Loucy (cell line): ENCODE measurements at regions not wholly inside any gene's neighbourhood (a gene's known extent, or its start where the extent isn't known, plus 50 kb on each side); places are given as distances from the start of the nearest gene placed in this dataset.

ENCODE experiments used
- H2AFZ ChIP-seq: fragments of 200-600 bp; sonication (generic); 2 replicates; pipeline ENCODE4 v1.6.0; 2016; ENCODE audit warnings: antibody characterized with exemption, mild to moderate bottlenecking, low read length, moderate library complexity
- H3F3A ChIP-seq: fragments of 200-600 bp; 2 replicates; pipeline ENCODE4 v1.6.0; 2016; ENCODE audit warnings: antibody characterized with exemption, low read depth, mild to moderate bottlenecking
- H3K27me3 ChIP-seq: fragments of 200-600 bp; sonication (generic); 2 replicates; pipeline ENCODE4 v1.6.1; 2014; ENCODE audit warnings: low read length, mild to moderate bottlenecking; ENCODE audit not compliant: insufficient read depth, poor library complexity, severe bottlenecking
- H3K36me3 ChIP-seq: fragments of 200-600 bp; sonication (generic); 2 replicates; pipeline ENCODE4 v1.6.1; 2016; ENCODE audit warnings: low read length; ENCODE audit not compliant: insufficient read depth
- H3K4me1 ChIP-seq: fragments of 200-600 bp; sonication (generic); 2 replicates; pipeline ENCODE4 v1.5.1; 2014; ENCODE audit warnings: low read length, mild to moderate bottlenecking; ENCODE audit not compliant: insufficient read depth, poor library complexity, severe bottlenecking
- H3K4me2 ChIP-seq: fragments of 200-600 bp; sonication (generic); 2 replicates; pipeline ENCODE4 v1.6.0; 2014; ENCODE audit warnings: antibody characterized with exemption, low read length, low read depth, mild to moderate bottlenecking; ENCODE audit not compliant: poor library complexity, severe bottlenecking
- H3K4me3 ChIP-seq: fragments of 200-600 bp; sonication (generic); 2 replicates; pipeline ENCODE4 v1.5.1; 2014; ENCODE audit warnings: low read length, mild to moderate bottlenecking, mixed read lengths; ENCODE audit not compliant: poor library complexity, severe bottlenecking
- H3K79me2 ChIP-seq: fragments of 200-600 bp; sonication (generic); 2 replicates; pipeline ENCODE4 v1.6.1; 2014; ENCODE audit warnings: low read length; ENCODE audit not compliant: insufficient read depth
- H3K9ac ChIP-seq: fragments of 200-600 bp; sonication (generic); 2 replicates; pipeline ENCODE4 v1.6.0; 2014; ENCODE audit warnings: mild to moderate bottlenecking, low read depth, low read length, moderate library complexity; ENCODE audit not compliant: poor library complexity, severe bottlenecking
- H3K9me2 ChIP-seq: fragments of 200-600 bp; sonication (generic); replicated peaks from 2 replicates; pipeline ENCODE4 v1.6.1; 2016; ENCODE audit warnings: low read depth, low read length, mixed read lengths
- H3K9me3 ChIP-seq: fragments of 200-600 bp; sonication (generic); 2 replicates; pipeline ENCODE4 v1.6.1; 2014; ENCODE audit warnings: mild to moderate bottlenecking, antibody characterized with exemption, low read length, low read depth; ENCODE audit not compliant: insufficient read depth
- H4K20me1 ChIP-seq: fragments of 200-600 bp; sonication (generic); 2 replicates; pipeline ENCODE4 v1.6.0; 2014; ENCODE audit warnings: antibody characterized with exemption, low read length, mild to moderate bottlenecking; ENCODE audit not compliant: insufficient read depth, poor library complexity, severe bottlenecking
- CTCF ChIP-seq: fragments of 200-600 bp; sonication (generic); conservative IDR thresholded peaks from 2 replicates; pipeline ENCODE4 v1.5.1; 2014; ENCODE audit warnings: mild to moderate bottlenecking, antibody characterized with exemption, low read length
- EZH2phosphoT487 ChIP-seq: fragments of 200-600 bp; IDR thresholded peaks from 2 replicates; pipeline ENCODE4 v1.6.1; 2018; ENCODE audit warnings: antibody characterized with exemption, mild to moderate bottlenecking, moderate library complexity, borderline replicate concordance

GRCh38 chr16:86303787-86304678 is 206.3 kb upstream of the FOXF1 start:
- H4K20me1 ChIP-seq, result no peaks in the 10 kb centered on the region
- H3K36me3 ChIP-seq, result no peaks in the 10 kb centered on the region
- H3K4me1 ChIP-seq, result no peaks in the 10 kb centered on the region
- TF ChIP-seq CTCF, result no peak
- no peak for TF ChIP-seq EZH2phosphoT487
- H3K79me2 ChIP-seq, result no peaks in the 10 kb centered on the region
- H3K4me3 ChIP-seq, result no peak overlapping the region
- H3K4me2 ChIP-seq, result no peak overlapping the region
- H3K9ac ChIP-seq, result no peak overlapping the region
- no peaks in the 10 kb centered on the region for H3K27me3 ChIP-seq
- H2AFZ ChIP-seq, result no peak overlapping the region
- no peaks in the 10 kb centered on the region for H3K9me2 ChIP-seq
- no peaks in the 10 kb centered on the region for H3F3A ChIP-seq
- no peaks in the 10 kb centered on the region for H3K9me3 ChIP-seq

- Histone ChIP-seq H3K9me3 (no peaks in the 10 kb centered on the region), H3F3A (no peaks in the 10 kb centered on the region), H3K4me3 (no peak overlapping the region), H3K9ac (no peak overlapping the region), H3K4me1 (no peaks in the 10 kb centered on the region), H3K79me2 (no peaks in the 10 kb centered on the region), H3K9me2 (no peaks in the 10 kb centered on the region), H3K27me3 (no peaks in the 10 kb centered on the region), H3K36me3 (no peaks in the 10 kb centered on the region), H2AFZ (no peak overlapping the region), H4K20me1 (no peaks in the 10 kb centered on the region), H3K4me2 (no peak overlapping the region)
- TF ChIP-seq EZH2phosphoT487, result no peak
- no peak for TF ChIP-seq CTCF
Observed at GRCh38 chr16:86304868-86305267, 205.5 kb upstream of the FOXF1 start.

GRCh38 chr16:86305440-86305839 is 204.9 kb upstream of the FOXF1 start:
- no peaks in the 10 kb centered on the region for H3K27me3 ChIP-seq
- TF ChIP-seq CTCF (no peak), EZH2phosphoT487 (no peak)
- H2AFZ ChIP-seq, result no peak overlapping the region

More at GRCh38 chr16:86305440-86305839, 204.9 kb upstream of the FOXF1 start:
- Histone ChIP-seq H3K36me3 (no peaks in the 10 kb centered on the region), H3K9me3 (no peaks in the 10 kb centered on the region), H3K4me2 (no peak overlapping the region), H3K4me1 (no peaks in the 10 kb centered on the region), H3K9ac (no peak overlapping the region), H3F3A (no peaks in the 10 kb centered on the region), H3K4me3 (no peak overlapping the region), H3K9me2 (no peaks in the 10 kb centered on the region), H4K20me1 (no peaks in the 10 kb centered on the region), H3K79me2 (no peaks in the 10 kb centered on the region)
